ENCODE measurements at regions not wholly inside any gene's neighbourhood (a gene's known extent, or its start where the extent isn't known, plus 50 kb on each side); places are given as distances from the start of the nearest gene placed in this dataset.

DNA sequence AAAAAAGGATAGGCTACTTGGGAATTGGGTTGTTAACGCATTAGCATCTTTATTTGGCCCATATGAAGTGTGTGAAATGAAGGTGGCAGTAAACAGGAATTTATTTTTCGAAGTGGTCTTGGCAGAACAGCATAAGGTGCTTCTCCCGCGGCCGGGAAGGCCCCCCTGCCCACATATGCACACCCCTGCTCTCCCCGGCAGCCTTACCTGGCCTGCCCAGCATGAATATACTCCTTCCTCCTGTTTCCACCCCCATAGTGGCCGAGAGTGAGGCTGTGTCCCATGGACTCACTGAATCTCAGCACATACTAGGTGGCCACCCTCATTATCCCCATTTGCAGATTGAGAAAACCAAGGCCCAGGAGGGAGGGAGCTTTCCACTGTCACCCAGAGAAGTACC is 54.0 kb upstream of the OLFM1 start:
- peaks cover 26% of the 10 kb centered on the region for H3K27me3 Mint-ChIP-seq (ENCODE audit: insufficient read depth)
- TF ChIP-seq, protein P1, sequence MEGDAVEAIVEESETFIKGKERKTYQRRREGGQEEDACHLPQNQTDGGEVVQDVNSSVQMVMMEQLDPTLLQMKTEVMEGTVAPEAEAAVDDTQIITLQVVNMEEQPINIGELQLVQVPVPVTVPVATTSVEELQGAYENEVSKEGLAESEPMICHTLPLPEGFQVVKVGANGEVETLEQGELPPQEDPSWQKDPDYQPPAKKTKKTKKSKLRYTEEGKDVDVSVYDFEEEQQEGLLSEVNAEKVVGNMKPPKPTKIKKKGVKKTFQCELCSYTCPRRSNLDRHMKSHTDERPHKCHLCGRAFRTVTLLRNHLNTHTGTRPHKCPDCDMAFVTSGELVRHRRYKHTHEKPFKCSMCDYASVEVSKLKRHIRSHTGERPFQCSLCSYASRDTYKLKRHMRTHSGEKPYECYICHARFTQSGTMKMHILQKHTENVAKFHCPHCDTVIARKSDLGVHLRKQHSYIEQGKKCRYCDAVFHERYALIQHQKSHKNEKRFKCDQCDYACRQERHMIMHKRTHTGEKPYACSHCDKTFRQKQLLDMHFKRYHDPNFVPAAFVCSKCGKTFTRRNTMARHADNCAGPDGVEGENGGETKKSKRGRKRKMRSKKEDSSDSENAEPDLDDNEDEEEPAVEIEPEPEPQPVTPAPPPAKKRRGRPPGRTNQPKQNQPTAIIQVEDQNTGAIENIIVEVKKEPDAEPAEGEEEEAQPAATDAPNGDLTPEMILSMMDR (IDR thresholded peaks at IDR 0.05) = no peak
- H3K36me3 Mint-ChIP-seq (ENCODE audit: low read depth) = no peaks in the 10 kb centered on the region

DNA sequence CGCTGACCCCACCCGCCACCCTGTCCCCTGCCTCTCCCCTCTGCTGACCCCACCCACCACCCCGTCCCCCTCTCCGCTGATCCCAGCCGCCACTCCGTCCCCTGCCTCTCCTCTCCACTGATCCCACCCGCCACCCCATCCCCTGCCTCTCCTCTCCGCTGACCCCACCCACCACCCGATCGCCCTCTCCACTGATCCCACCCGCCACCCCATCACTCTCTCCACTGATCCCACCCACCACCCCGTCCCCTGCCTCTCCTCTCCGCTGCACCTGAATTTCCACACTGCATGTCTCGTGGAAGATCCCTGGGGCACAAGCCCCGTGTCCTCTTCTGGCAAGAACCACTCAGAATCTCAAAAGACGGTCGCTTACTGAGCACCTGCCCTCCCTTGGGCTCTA is 53.4 kb upstream of the OLFM1 start:
- Mint-ChIP-seq H3K9me3 (no peaks in the 10 kb centered on the region), H3K27me3 (ENCODE audit: insufficient read depth) (peaks cover 29% of the 10 kb centered on the region), H3K4me3 (no peak overlapping the region), H3K4me1 (ENCODE audit: low read depth) (no peaks in the 10 kb centered on the region), H3K36me3 (ENCODE audit: low read depth) (no peaks in the 10 kb centered on the region), H3K27ac (no peak overlapping the region)
- no peak for DNase-seq
- TF ChIP-seq, protein P1 (IDR thresholded peaks at IDR 0.05) = no peak

More for the DNA sequence above, 54.0 kb upstream of the OLFM1 start:
- no peaks in the 10 kb centered on the region for H3K9me3 Mint-ChIP-seq
- H3K27ac Mint-ChIP-seq = no peak overlapping the region
- no peaks in the 10 kb centered on the region for H3K4me1 Mint-ChIP-seq (ENCODE audit: low read depth)
- H3K4me3 Mint-ChIP-seq = no peak overlapping the region
- no peak for DNase-seq

DNA sequence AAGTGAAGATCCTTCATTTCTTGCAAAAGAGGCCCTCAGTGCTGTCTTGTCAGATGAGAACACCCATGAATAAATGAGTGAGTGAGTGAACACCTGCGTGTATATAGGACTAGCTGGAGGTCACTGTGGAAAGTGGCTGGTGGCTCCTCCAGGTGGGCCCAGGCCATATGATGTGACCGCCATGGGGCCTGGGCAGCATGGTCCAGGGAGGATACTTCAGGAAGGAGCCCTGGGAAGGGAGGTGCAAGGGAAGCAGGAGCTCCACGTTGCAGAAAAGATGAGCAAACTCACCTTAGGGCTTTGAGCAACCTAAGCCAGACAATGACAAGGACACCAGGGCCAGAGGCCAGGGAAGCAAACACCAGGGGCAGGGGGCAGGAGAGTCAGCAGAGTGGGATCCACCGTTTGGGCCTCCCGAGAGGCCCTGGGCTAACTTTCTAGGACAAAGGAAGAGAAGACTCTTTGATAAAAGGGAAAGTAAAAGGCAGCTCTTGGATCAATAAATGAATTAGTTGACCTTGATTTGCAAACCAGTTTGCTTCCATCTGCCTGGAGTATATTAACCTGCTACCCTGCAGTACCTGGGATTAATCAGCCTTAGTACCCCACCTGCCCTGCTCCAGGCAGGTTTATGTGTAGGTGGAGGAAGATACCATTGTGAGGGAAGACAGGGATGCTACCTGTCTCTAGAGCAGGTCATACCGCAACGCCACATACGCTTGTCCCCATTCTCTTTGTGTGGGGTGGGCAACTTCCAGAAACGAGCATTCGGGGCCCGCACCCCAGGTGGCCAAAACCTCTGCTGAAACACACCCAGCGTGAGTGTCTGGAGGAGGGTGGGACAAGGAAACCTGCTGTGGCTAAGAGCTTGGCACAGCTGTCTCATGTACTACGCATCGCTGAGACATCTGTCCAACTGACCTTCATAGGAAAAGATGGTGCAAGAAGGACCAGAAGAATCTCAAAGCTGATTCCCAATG is 51.4 kb upstream of the OLFM1 start:
- TF ChIP-seq, protein P1 (IDR thresholded peaks at IDR 0.05) = no peak
- H3K4me1 Mint-ChIP-seq (ENCODE audit: low read depth) = no peaks in the 10 kb centered on the region
- no peaks in the 10 kb centered on the region for H3K36me3 Mint-ChIP-seq (ENCODE audit: low read depth)
- DNase-seq = no peak
- H3K27me3 Mint-ChIP-seq (ENCODE audit: insufficient read depth) = peaks cover 19% of the 10 kb centered on the region
- no peaks in the 10 kb centered on the region for H3K9me3 Mint-ChIP-seq
- no peak overlapping the region for H3K4me3 Mint-ChIP-seq
- H3K27ac Mint-ChIP-seq = no peak overlapping the region

DNA sequence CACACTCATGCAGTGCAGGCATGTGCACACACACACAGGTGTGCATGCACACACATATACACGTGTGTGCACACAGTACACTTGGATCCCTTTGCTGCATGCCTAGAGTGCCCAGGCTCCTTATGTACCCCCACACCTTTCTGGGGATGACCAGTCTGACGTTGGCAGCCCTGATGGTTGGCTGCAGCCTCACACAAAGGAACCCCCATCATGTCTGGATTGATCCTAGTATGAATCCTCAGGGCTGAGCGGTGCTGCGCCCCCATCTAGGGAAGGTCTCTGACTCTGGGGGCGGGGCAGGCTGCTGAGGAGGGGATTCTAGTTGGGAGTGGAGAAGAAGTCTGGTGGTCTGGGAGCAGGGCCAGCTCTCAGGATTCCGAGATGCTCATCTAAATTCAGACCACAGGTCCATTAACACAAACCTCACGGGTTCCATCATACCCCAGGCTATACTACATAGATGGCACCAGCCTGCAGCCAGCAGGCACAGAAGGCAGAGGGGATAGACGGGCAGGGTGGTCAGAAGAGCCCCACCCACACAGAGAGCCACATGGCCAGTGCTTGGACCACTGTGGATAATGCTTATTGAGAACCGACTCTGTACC is 50.5 kb upstream of the OLFM1 start:
- DNase-seq = no peak
- H3K9me3 Mint-ChIP-seq = no peaks in the 10 kb centered on the region
- no peak overlapping the region for H3K4me3 Mint-ChIP-seq
- no peak overlapping the region for H3K27ac Mint-ChIP-seq
- no peaks in the 10 kb centered on the region for H3K36me3 Mint-ChIP-seq (ENCODE audit: low read depth)
- peaks cover 19% of the 10 kb centered on the region for H3K27me3 Mint-ChIP-seq (ENCODE audit: insufficient read depth)
- TF ChIP-seq, protein P1 (IDR thresholded peaks at IDR 0.05) = no peak
- H3K4me1 Mint-ChIP-seq (ENCODE audit: low read depth) = no peaks in the 10 kb centered on the region

DNA sequence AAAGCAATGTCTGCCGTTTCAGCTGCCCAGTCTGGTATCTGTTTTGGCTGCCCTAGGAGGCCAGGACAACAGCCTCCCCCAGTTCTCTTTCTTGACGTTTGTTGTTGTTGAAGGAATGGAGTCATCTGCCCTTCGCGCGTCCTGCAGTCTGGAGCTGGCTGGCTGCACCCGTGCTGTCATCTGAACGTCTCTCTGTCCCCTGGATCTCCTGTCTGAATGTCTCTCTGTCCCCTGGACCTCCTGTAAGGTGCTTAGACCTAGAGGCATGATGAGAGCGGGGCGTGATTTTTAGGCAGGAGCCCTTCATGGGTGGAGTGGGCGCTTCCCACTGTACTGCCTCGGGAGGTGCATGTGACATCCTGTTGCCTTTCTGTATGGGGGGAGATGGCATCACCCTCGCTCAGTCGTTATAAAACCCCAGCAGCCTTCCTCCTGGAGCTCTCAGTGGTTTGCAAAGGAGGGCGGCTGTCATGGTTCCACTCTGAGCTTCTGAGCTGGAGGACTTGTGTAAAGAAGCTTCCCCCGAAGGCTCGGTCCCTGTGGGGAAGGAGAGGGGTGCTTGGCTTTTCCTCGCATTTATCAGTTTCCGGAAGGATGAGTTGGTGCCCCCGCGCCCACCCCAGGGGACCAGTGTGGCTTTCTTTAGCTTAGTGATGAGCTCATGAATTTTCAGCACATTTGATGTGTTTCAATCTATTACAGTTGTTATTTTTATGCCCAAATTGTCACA is 49.8 kb upstream of the OLFM1 start:
- DNase-seq = no peak
- TF ChIP-seq, protein P1 (IDR thresholded peaks at IDR 0.05) = no peak
- Mint-ChIP-seq H3K36me3 (ENCODE audit: low read depth) (no peaks in the 10 kb centered on the region), H3K9me3 (no peaks in the 10 kb centered on the region), H3K27me3 (ENCODE audit: insufficient read depth) (peaks cover 19% of the 10 kb centered on the region), H3K4me3 (no peak overlapping the region), H3K4me1 (ENCODE audit: low read depth) (no peaks in the 10 kb centered on the region), H3K27ac (no peak overlapping the region)
